OCI-LY7 (cell line): ENCODE measurements at regions not wholly inside any gene's neighbourhood (a gene's known extent, or its start where the extent isn't known, plus 50 kb on each side); places are given as distances from the start of the nearest gene placed in this dataset.

Experiments
- BruUV-seq: library from RNA; stranded (reverse); fragments of 400-500 nt; replicated peaks from 2 replicates; lab custom pipeline; 2021; lab: Mats Ljungman, UMichigan
- CTCF ChIA-PET: fragments of 300-600 bp; sonication (Branson Sonifier 250); formaldehyde crosslinking; loops from one replicate; lab custom pipeline; 2022; ENCODE audit warnings: antibody characterized with exemption; ENCODE audit not compliant: unreplicated experiment; lab: Charles Lee
- POLR2A ChIA-PET: fragments of 300-600 bp; sonication (Branson Sonifier 250); formaldehyde crosslinking; loops from one replicate; lab custom pipeline; 2022; ENCODE audit warnings: antibody characterized with exemption; lab: Charles Lee
- DNase-seq: peaks from one replicate; pipeline ENCODE4 v3.0.0-alpha.2; 2015; ENCODE audit warnings: low spot score
- H2AFZ ChIP-seq: fragments of 200-600 bp; sonication (generic), shearing (Covaris generic); 2 replicates; pipeline ENCODE4 v1.6.1; 2014; ENCODE audit warnings: mild to moderate bottlenecking, antibody characterized with exemption, low read length, moderate library complexity
- H3K27ac ChIP-seq: fragments of 200-600 bp; sonication (generic); 2 replicates; pipeline ENCODE4 v1.5.1; 2014; ENCODE audit warnings: mixed run types, low read depth, mild to moderate bottlenecking, moderate library complexity, low read length, inconsistent platforms; ENCODE audit not compliant: poor library complexity, severe bottlenecking
- H3K36me3 ChIP-seq: fragments of 200-600 bp; sonication (generic); 2 replicates; pipeline ENCODE4 v1.6.1; 2014; ENCODE audit warnings: mild to moderate bottlenecking, antibody characterized with exemption, low read length, moderate library complexity, mixed read lengths; ENCODE audit not compliant: insufficient read depth
- H3K4me1 ChIP-seq: fragments of 200-600 bp; sonication (generic); 2 replicates; pipeline ENCODE4 v1.5.1; 2014; ENCODE audit warnings: mild to moderate bottlenecking, low read length; ENCODE audit not compliant: insufficient read depth, poor library complexity, severe bottlenecking
- H3K4me2 ChIP-seq: fragments of 200-600 bp; sonication (generic); 2 replicates; pipeline ENCODE4 v1.6.1; 2014; ENCODE audit warnings: mild to moderate bottlenecking, low read length
- H3K4me3 ChIP-seq: fragments of 200-600 bp; sonication (generic); 2 replicates; pipeline ENCODE4 v1.5.1; 2014; ENCODE audit warnings: mild to moderate bottlenecking, low read depth, low read length; ENCODE audit not compliant: poor library complexity, severe bottlenecking
- H3K79me2 ChIP-seq: fragments of 200-600 bp; sonication (generic); 2 replicates; pipeline ENCODE4 v1.6.1; 2016; ENCODE audit warnings: low read depth, mild to moderate bottlenecking, low read length, moderate library complexity, mixed read lengths; ENCODE audit not compliant: insufficient read depth
- H3K9me2 ChIP-seq: fragments of 200-600 bp; sonication (generic); 2 replicates; pipeline ENCODE4 v1.6.1; 2016; ENCODE audit warnings: mild to moderate bottlenecking, low read length, mixed read lengths; ENCODE audit not compliant: insufficient read depth
- H3K9me3 ChIP-seq: fragments of 200-600 bp; sonication (generic); 2 replicates; pipeline ENCODE4 v1.6.1; 2014; ENCODE audit warnings: mild to moderate bottlenecking, mixed run types, low read length, mixed read lengths
- H4K20me1 ChIP-seq: fragments of 200-600 bp; sonication (generic); 2 replicates; pipeline ENCODE4 v1.6.1; 2014; ENCODE audit warnings: mild to moderate bottlenecking, antibody characterized with exemption, low read length, moderate library complexity, mixed read lengths; ENCODE audit not compliant: insufficient read depth
- CTCF ChIP-seq: fragments of 200-600 bp; sonication (generic); conservative IDR thresholded peaks from 2 replicates; pipeline ENCODE4 v1.5.1; 2014; ENCODE audit warnings: mild to moderate bottlenecking, antibody characterized with exemption, low read length, moderate library complexity, mixed read lengths
- EZH2phosphoT487 ChIP-seq: fragments of 200-600 bp; sonication (generic); IDR thresholded peaks from 2 replicates; pipeline ENCODE4 v1.6.1; 2018; ENCODE audit warnings: low read depth, borderline replicate concordance, mild to moderate bottlenecking, mixed run types, antibody characterized with exemption, low read length, moderate library complexity, mixed read lengths
- intact Hi-C: fragments of 100-400 bp; cut with micrococcal nuclease; formaldehyde crosslinking; loops from one replicate; pipeline ENCODE4 v1.10.0; 2022; ENCODE audit not compliant: unreplicated experiment

GRCh38 chr11:108994887-108995286 is 330.0 kb downstream of the DDX10 start:
- H4K20me1 ChIP-seq = no peaks in the 10 kb centered on the region
- BruUV-seq = no TSS peak
- H3K4me1 ChIP-seq = no peaks in the 10 kb centered on the region
- no peak overlapping the region for H3K27ac ChIP-seq
- no peak overlapping the region for H3K4me2 ChIP-seq
- H2AFZ ChIP-seq = no peak overlapping the region
- ChIA-PET CTCF (no interaction called here), POLR2A (no interaction called here)
- H3K9me3 ChIP-seq = no peaks in the 10 kb centered on the region
- no peak overlapping the region for H3K4me3 ChIP-seq
- H3K79me2 ChIP-seq = no peaks in the 10 kb centered on the region
- DNase-seq = no peak
- no peaks in the 10 kb centered on the region for H3K36me3 ChIP-seq
- intact Hi-C loops = no loop called here
- no peak for TF ChIP-seq EZH2phosphoT487
- no peak for TF ChIP-seq CTCF
- no peaks in the 10 kb centered on the region for H3K9me2 ChIP-seq

- no peak for TF ChIP-seq EZH2phosphoT487
- TF ChIP-seq CTCF = no peak
- POLR2A ChIA-PET = interaction anchor here (0.7 kb wide), 1 partner anchor 85 kb away, joined by 3 read pairs; no protein-coding TSS in a partner anchor
- Histone ChIP-seq H3K4me2 (no peak overlapping the region), H3K36me3 (no peaks in the 10 kb centered on the region), H3K9me2 (no peaks in the 10 kb centered on the region), H3K4me1 (no peaks in the 10 kb centered on the region), H2AFZ (no peak overlapping the region), H3K27ac (no peak overlapping the region), H4K20me1 (no peaks in the 10 kb centered on the region), H3K9me3 (no peaks in the 10 kb centered on the region), H3K79me2 (no peaks in the 10 kb centered on the region), H3K4me3 (no peak overlapping the region)
- intact Hi-C loops = no loop called here
- BruUV-seq = no TSS peak
- DNase-seq = no peak
- CTCF ChIA-PET = no interaction called here
Measured at GRCh38 chr11:108997826-108998225, 333.0 kb downstream of the DDX10 start.

GRCh38 chr11:109000531-109000930 is 335.7 kb downstream of the DDX10 start:
- POLR2A ChIA-PET = no interaction called here
- Histone ChIP-seq H2AFZ (no peak overlapping the region), H3K9me3 (no peaks in the 10 kb centered on the region), H3K4me1 (no peaks in the 10 kb centered on the region), H3K9me2 (no peaks in the 10 kb centered on the region), H4K20me1 (no peaks in the 10 kb centered on the region), H3K4me3 (no peak overlapping the region), H3K4me2 (no peak overlapping the region), H3K36me3 (no peaks in the 10 kb centered on the region), H3K27ac (no peak overlapping the region), H3K79me2 (no peaks in the 10 kb centered on the region)
- DNase-seq = no peak
- no TSS peak for BruUV-seq
- CTCF ChIA-PET = no interaction called here
- intact Hi-C loops = no loop called here
- TF ChIP-seq CTCF = no peak
- TF ChIP-seq EZH2phosphoT487 = no peak
